ENCODE measurements at regions not wholly inside any gene's neighbourhood (a gene's known extent, or its start where the extent isn't known, plus 50 kb on each side); places are given as distances from the start of the nearest gene placed in this dataset.

DNA sequence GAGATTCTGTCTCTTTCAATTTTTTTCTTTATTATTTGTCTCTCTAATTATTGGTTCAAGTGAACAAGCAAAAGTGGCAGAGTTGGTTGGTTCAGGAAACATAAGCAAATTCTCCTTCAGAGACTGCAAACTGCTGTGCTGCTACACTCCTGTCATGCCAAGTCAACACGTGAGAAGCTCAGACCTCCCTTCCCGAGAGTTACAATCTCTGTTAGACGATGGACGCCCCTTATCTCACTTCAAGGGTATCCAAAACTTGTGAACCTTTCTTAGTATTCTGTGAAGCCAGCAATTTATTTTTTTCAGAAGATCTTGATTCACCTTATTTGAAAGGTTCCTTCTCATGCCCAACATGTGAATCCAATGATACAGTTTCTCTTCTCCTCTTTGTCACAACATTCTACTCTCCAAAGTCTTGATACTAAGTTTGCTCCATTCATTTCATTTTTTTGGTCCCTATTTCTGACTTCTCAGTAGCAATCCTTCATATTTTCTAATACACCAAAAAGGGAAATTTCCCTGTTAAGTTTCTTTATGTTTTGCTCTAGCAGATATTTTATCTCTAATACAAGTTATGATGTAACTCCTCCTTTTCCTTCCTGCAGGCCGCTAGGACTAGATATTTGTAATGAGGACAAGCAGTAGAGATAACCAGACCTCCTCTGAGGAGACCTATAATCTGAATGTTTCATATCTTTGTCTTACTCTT lies 448.8 kb upstream of the CITED2 start (continued):
- TF ChIP-seq, protein P1, sequence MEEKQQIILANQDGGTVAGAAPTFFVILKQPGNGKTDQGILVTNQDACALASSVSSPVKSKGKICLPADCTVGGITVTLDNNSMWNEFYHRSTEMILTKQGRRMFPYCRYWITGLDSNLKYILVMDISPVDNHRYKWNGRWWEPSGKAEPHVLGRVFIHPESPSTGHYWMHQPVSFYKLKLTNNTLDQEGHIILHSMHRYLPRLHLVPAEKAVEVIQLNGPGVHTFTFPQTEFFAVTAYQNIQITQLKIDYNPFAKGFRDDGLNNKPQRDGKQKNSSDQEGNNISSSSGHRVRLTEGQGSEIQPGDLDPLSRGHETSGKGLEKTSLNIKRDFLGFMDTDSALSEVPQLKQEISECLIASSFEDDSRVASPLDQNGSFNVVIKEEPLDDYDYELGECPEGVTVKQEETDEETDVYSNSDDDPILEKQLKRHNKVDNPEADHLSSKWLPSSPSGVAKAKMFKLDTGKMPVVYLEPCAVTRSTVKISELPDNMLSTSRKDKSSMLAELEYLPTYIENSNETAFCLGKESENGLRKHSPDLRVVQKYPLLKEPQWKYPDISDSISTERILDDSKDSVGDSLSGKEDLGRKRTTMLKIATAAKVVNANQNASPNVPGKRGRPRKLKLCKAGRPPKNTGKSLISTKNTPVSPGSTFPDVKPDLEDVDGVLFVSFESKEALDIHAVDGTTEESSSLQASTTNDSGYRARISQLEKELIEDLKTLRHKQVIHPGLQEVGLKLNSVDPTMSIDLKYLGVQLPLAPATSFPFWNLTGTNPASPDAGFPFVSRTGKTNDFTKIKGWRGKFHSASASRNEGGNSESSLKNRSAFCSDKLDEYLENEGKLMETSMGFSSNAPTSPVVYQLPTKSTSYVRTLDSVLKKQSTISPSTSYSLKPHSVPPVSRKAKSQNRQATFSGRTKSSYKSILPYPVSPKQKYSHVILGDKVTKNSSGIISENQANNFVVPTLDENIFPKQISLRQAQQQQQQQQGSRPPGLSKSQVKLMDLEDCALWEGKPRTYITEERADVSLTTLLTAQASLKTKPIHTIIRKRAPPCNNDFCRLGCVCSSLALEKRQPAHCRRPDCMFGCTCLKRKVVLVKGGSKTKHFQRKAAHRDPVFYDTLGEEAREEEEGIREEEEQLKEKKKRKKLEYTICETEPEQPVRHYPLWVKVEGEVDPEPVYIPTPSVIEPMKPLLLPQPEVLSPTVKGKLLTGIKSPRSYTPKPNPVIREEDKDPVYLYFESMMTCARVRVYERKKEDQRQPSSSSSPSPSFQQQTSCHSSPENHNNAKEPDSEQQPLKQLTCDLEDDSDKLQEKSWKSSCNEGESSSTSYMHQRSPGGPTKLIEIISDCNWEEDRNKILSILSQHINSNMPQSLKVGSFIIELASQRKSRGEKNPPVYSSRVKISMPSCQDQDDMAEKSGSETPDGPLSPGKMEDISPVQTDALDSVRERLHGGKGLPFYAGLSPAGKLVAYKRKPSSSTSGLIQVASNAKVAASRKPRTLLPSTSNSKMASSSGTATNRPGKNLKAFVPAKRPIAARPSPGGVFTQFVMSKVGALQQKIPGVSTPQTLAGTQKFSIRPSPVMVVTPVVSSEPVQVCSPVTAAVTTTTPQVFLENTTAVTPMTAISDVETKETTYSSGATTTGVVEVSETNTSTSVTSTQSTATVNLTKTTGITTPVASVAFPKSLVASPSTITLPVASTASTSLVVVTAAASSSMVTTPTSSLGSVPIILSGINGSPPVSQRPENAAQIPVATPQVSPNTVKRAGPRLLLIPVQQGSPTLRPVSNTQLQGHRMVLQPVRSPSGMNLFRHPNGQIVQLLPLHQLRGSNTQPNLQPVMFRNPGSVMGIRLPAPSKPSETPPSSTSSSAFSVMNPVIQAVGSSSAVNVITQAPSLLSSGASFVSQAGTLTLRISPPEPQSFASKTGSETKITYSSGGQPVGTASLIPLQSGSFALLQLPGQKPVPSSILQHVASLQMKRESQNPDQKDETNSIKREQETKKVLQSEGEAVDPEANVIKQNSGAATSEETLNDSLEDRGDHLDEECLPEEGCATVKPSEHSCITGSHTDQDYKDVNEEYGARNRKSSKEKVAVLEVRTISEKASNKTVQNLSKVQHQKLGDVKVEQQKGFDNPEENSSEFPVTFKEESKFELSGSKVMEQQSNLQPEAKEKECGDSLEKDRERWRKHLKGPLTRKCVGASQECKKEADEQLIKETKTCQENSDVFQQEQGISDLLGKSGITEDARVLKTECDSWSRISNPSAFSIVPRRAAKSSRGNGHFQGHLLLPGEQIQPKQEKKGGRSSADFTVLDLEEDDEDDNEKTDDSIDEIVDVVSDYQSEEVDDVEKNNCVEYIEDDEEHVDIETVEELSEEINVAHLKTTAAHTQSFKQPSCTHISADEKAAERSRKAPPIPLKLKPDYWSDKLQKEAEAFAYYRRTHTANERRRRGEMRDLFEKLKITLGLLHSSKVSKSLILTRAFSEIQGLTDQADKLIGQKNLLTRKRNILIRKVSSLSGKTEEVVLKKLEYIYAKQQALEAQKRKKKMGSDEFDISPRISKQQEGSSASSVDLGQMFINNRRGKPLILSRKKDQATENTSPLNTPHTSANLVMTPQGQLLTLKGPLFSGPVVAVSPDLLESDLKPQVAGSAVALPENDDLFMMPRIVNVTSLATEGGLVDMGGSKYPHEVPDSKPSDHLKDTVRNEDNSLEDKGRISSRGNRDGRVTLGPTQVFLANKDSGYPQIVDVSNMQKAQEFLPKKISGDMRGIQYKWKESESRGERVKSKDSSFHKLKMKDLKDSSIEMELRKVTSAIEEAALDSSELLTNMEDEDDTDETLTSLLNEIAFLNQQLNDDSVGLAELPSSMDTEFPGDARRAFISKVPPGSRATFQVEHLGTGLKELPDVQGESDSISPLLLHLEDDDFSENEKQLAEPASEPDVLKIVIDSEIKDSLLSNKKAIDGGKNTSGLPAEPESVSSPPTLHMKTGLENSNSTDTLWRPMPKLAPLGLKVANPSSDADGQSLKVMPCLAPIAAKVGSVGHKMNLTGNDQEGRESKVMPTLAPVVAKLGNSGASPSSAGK (IDR thresholded peaks at IDR 0.05), result peak; percentile 63
- TF ChIP-seq MXI1 (IDR thresholded peaks at IDR 0.05; ENCODE audit: low read depth, low read length) (no peak), LEF1 (IDR thresholded peaks at IDR 0.05) (peak; percentile 35; the same call in 1 of the 2 replicates), HCFC1 (IDR thresholded peaks at IDR 0.05; ENCODE audit: low read depth, low read length) (no peak), POLR2AphosphoS5 (IDR thresholded peaks at IDR 0.05; ENCODE audit: control insufficient read depth, insufficient read depth, low read depth, low read length) (0 out of 2 replicates have a peak, but pooled peaks have one; percentile 37), XRCC3 (IDR thresholded peaks at IDR 0.05) (no peak)
- TF ChIP-seq, protein P2, sequence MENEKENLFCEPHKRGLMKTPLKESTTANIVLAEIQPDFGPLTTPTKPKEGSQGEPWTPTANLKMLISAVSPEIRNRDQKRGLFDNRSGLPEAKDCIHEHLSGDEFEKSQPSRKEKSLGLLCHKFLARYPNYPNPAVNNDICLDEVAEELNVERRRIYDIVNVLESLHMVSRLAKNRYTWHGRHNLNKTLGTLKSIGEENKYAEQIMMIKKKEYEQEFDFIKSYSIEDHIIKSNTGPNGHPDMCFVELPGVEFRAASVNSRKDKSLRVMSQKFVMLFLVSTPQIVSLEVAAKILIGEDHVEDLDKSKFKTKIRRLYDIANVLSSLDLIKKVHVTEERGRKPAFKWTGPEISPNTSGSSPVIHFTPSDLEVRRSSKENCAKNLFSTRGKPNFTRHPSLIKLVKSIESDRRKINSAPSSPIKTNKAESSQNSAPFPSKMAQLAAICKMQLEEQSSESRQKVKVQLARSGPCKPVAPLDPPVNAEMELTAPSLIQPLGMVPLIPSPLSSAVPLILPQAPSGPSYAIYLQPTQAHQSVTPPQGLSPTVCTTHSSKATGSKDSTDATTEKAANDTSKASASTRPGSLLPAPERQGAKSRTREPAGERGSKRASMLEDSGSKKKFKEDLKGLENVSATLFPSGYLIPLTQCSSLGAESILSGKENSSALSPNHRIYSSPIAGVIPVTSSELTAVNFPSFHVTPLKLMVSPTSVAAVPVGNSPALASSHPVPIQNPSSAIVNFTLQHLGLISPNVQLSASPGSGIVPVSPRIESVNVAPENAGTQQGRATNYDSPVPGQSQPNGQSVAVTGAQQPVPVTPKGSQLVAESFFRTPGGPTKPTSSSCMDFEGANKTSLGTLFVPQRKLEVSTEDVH (IDR thresholded peaks at IDR 0.05; ENCODE audit: low read depth, partially characterized antibody), result no peak
- TF ChIP-seq, protein P3, sequence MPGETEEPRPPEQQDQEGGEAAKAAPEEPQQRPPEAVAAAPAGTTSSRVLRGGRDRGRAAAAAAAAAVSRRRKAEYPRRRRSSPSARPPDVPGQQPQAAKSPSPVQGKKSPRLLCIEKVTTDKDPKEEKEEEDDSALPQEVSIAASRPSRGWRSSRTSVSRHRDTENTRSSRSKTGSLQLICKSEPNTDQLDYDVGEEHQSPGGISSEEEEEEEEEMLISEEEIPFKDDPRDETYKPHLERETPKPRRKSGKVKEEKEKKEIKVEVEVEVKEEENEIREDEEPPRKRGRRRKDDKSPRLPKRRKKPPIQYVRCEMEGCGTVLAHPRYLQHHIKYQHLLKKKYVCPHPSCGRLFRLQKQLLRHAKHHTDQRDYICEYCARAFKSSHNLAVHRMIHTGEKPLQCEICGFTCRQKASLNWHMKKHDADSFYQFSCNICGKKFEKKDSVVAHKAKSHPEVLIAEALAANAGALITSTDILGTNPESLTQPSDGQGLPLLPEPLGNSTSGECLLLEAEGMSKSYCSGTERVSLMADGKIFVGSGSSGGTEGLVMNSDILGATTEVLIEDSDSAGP (CRISPR knock-in tag; IDR thresholded peaks at IDR 0.05), result no peak
- TF ChIP-seq, protein P4, sequence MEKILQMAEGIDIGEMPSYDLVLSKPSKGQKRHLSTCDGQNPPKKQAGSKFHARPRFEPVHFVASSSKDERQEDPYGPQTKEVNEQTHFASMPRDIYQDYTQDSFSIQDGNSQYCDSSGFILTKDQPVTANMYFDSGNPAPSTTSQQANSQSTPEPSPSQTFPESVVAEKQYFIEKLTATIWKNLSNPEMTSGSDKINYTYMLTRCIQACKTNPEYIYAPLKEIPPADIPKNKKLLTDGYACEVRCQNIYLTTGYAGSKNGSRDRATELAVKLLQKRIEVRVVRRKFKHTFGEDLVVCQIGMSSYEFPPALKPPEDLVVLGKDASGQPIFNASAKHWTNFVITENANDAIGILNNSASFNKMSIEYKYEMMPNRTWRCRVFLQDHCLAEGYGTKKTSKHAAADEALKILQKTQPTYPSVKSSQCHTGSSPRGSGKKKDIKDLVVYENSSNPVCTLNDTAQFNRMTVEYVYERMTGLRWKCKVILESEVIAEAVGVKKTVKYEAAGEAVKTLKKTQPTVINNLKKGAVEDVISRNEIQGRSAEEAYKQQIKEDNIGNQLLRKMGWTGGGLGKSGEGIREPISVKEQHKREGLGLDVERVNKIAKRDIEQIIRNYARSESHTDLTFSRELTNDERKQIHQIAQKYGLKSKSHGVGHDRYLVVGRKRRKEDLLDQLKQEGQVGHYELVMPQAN (IDR thresholded peaks at IDR 0.05; ENCODE audit: borderline replicate concordance), result no peak

Measured in K562 (cell line).